Mesenteric fat pad (tissue), 1 donor: ENCODE measurements at regions not wholly inside any gene's neighbourhood (a gene's known extent, or its start where the extent isn't known, plus 50 kb on each side); places are given as distances from the start of the nearest gene placed in this dataset.

ENCODE experiments used
- DNase-seq: peaks from one replicate; pipeline ENCODE4 v3.0.0-alpha.2; 2020; ENCODE audit warnings: low spot score
- donor health status: DM: yes; HTN: yes; CAD: no.

DNA sequence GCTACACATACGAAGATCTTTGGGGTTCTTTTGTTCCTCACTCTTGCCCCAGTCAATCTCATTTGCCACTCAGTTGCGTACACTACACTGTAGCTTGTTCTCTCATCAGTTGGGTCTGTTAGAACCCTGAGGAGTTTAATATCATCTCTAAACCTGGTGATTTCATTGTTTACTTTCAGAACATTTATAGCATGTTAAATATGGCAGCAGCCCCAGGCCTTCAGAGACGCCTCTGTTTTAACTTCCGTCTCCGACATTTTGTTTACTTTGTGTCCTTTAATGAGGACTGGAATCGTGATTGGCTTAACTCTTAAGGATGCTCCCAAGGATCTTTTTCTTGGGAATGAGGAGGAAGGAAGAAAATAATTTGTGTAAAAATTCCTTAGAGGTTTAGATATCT lies 510.1 kb downstream of the NR2F1-AS1 start:
- no peak for DNase-seq

DNA sequence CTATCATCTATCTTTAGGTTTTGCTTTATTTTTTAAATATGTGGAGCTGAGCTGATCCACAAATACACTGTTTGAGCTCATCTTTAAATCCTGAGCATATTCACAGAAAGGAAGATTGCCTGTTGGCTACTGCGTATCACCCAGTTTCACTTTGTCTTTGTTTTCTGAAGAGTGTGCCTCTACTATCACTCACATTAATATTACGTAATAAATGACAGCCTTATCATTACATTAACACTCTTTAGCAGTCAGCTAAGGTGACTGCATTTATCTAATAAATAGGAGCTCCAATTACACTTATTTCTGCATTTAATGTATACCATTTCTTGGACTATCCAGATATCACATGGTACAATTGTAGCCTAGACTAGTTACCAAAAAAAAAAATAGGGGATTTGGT lies 511.7 kb downstream of the NR2F1-AS1 start:
- DNase-seq: no peak

DNA sequence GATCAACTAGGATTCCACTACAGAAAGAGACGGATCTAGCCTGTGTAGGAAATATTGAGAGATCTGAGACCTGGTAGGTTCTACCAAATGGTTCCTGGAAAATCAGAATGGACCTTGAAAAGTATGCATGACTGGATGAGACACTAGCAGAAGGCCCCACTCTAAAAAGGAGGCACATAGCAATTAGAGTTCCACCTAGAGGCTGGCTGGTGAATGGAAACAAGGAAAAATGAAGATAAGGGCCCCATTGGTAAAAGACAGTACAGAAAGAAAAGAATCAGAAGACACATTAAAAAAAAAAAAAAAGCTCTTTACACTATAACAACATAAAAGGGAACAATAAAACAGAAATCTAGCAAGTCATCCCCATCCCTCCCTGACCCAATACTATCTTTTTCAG lies 518.5 kb downstream of the NR2F1-AS1 start:
- DNase-seq: no peak

DNA sequence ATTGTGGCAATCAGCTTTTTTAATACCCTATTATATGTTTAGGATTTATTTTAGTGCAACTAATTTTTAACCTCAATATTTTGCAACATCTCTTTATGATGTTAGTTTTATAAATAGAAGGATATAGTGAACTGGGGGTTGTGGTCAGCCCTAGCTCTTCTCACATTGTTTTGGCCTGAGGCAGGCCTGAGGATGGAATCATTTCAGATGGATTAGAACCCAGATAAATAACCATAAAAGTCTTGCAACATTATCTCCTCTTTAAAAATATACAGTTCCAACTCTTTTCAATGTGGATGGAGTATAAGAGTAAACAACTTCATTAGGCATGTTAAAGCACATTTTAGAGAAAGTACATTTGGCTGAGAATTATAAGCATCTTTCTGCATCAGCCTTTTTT lies 522.7 kb downstream of the NR2F1-AS1 start:
- no peak for DNase-seq

DNA sequence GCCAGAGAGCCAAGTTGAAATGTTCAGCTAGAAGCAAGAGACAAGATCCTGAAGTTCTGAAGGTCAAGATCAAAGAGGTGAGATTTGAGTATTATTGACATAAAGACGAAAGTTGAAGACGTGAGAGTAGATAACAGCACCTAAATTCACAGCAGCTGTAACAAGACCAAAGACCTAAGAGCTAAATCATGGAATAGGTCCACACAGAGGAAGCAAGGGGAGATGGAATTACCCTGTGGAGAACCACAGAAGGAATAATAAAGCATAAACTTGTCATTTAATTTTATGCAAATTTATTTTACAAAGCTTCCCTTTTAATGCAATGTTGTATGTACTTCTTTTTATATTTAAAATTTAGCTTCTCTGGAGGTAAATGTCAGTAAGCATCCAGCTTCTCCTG lies 523.7 kb downstream of the NR2F1-AS1 start:
- DNase-seq: no peak

DNA sequence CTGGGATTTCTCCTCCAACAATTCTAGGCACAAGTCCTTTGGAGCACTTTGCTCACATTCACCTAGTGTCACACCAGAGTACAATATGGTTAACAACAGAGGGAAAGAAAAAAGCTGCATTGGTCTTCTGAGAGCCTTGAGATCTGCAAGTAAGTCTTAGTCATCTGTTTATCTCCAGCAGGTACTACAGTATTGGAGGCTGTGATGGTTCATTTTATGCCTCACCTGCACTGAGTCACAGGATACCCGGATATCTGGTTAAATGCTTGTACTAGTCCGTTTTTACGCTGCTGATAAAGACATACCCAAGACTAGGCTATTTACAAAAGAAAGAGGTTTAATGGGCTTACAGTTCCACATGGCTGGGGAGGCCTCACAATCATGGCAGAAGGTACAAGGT lies 525.0 kb downstream of the NR2F1-AS1 start:
- no peak for DNase-seq

DNA sequence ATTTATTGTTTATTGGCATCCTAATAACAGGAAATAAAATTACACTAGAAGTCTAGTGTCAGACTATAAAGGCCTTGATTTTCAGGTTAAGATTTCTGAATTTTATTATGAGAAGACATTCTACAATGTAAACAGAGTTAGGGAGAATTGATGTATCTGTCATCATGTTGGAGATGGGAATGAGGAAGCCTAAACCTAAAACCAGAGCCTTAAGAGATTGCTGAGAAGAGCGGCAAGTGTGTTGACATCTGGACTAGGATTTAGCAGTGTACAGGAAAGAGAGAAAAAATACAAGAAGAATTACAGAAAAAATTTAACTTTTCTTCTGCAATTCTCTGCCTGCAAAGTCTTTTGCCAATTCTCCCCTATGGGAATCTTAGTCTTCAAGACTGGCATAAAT lies 525.5 kb downstream of the NR2F1-AS1 start:
- DNase-seq: no peak

DNA sequence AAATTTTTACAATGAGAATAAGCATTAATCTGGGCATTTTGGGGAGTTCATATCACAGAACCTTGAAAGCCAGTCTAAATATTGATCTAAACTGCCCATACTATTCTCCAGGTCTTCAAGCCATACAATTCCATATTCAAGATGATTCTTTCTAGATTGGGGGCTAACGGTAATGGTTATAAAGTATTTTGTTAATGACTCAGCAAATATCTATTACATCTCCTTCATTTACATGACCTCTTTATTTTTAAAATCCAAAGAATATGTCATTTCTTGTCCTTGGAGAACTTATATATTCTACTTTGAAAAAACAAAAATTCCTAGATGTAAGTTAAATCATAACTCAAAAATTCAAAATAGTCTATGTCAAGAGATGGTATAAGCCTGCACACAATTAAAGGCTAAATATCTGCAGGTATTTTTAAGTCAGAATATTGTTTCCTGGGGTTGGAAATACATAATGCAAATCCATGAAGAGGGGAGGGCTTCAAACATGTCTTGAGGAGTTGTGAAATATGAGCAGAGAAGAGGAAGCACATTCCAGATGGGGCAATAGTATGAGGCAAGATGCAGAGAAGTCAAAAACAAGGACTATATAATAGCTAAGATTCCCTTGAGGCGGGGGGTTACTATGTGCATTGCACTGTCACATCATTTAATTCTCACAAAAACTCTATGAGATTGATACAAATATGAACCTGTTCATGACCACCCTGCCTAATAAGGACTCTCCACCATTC lies 526.4 kb downstream of the NR2F1-AS1 start:
- no peak for DNase-seq

DNA sequence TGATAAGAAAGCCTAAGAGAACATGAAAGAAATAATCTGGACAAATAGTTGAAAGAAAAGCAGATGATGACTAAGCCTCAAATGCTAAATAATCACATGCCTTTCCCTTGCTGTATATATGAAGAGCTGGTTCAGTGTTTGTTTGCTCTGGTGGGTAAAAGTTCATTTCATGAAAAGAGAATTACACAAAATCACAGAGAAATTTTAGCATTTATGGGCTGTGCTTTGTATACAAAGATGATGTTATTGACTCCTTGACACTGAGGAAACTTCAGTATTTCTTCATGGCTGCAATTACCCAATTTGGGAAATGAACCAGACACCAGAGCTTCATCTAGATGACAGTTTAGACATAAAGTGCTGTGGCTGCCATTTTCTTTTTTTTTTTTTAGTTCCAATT lies 527.2 kb downstream of the NR2F1-AS1 start:
- DNase-seq: no peak

DNA sequence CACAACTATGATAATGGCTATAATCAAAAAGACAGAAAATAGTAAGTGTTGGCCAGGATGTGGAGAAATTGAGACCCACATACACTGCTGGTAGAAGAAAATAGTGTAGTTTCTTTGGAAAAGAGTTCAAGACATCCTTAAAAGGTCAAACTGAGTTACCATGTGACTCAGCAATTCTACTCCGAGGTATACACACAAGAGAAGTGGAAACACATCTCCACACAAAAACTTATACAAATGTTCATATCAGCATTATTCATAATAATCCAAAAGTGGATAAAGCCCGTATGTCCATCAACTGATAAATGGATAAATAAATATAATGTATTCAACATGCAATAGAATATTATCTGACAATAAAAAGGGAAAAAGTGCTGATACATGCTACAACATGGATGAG lies 532.2 kb downstream of the NR2F1-AS1 start:
- no peak for DNase-seq

DNA sequence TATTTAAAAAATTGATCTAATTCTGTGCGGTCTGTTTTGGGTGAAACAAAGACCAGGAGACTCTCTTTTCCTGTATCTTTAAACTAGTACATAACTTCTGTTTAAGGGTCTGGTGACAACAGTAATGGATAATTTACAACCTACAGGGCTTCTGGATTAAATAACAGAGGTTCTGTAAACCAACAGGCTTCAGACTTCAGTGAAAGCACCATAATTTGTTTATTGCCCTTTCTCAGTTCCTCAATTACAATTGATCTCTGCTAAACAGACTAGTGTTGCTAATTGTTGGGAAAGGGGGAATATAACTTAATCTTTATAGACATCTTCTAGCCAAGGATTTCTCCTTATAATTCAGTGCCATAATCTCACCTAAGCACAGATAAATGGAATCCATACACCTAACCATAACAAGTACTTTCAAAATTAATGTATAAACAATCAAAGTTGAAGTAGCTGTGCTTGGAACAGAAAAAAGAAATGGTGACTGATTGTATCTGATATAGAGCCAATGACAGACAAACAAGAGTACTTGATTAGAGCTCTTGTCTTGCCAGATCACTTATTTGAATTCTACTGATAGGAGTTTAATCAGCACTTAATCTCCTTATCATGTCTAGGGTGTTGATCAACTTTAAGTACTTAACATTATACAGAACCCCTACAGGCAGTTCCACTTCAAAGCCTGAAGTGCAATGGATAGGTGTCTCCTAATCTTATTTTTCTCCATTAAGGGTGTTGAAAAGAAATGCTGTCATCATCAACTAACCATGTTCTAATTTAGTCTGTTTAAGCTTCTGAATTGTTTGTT lies 536.0 kb downstream of the NR2F1-AS1 start:
- DNase-seq: no peak

DNA sequence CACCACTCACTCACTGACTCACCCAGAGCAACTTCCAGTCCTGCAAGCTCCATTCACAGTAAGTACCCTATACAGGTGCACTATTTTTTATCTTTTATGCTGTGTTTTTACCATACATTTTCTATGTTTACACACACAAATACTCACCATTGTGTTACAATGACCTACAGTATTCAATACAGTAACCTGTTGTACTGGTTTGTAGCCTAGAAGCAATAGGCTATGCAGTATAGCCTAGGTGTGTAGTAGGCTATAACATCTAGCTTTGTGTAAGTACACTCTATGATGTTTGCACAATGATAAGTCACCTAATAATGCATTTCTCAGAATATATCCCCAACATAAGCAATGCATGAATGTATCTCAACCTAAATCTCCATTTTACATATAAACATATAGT lies 541.1 kb downstream of the NR2F1-AS1 start:
- no peak for DNase-seq

DNA sequence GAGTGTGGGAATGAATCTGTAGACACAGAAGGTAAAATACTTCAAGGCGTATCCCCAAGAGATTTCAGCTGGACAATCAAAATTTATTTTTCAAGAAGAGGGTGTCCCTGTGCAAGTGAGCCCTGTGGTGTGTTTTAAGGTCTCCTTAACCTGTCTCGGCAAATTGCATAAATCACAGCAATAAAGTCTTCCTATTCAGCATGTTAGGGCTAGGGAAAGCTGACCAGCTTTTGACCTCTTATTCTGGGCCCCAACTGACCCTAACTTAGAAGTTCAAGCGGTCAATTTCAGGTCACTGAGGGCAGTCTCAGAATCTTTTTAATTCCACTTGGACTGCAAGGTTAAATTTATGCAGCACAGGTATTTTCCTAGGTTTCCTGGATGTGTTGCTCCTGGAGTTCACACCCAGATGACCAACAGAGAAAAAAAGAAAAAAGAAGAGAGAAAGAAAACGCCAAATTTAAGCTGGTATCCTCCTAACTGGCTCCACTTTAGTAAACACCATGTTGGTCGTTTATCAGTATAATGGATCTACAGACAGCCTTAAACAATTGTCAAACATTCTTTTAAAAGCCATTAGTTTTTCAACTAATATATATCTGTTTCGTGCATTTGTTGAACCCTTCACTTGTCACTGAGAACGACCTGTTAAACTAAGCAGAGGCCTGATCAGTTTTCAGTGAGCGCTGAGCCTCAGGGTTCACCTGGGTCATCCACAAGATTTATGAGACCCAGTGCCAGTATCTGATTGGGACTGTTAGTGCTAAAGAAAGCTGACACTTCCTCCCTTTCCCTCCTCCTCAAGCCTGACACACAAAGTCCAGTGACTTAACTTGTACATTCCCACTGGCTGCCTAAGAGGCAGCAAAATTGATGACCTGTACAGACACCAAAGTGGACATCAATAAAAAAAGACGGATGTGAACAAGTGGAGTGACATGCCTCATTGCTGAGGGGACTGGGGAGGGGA lies 546.1 kb downstream of the NR2F1-AS1 start:
- DNase-seq: no peak

DNA sequence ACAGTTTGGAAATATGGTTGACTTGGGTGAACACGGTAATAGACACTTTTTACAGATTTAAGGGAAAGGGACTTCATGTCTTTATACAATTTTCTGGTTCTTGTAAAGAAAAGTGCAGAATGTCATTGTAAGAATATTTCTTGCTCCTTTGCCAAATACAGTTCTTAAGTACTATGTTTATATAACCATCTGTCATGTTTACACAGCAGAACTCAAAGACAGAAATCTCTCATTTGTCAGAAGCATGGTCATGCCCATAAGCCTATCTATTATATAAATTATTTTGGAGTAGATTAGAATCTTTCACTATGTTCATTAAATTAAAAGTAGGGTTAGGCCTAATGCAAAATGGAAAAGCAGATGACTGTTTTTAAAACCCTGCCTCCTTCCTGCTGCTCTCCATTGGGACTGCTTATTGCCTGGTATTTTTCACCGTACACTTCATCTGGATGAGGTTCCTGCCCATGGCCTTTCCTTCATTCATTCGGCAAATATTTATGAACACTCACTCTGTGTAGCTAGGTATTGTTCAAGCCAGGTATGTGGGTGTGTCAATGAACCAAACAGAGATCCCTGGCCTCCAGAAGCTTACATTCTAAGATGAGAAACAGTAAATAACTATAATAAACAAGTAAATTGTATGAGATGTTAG lies 558.1 kb downstream of the NR2F1-AS1 start:
- no peak for DNase-seq

DNA sequence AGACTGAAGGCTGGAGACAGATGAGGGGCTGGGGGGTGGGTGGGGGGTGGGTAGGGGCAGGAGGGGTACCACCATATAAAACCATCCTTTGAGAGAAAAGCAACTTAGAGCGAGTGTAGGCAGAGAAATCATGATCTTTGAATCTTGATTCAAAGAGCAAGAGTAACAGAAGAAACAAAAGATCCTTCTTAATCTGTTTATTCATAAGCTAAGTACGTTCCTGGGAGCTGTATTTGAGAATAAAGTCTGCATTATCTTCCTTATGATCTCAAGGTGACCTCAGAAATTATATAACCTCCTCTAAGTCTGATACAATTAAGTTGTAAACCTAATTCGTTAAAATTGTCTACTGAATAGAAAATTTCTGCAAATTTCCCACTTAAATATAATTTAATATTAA lies 558.8 kb downstream of the NR2F1-AS1 start:
- DNase-seq: no peak

DNA sequence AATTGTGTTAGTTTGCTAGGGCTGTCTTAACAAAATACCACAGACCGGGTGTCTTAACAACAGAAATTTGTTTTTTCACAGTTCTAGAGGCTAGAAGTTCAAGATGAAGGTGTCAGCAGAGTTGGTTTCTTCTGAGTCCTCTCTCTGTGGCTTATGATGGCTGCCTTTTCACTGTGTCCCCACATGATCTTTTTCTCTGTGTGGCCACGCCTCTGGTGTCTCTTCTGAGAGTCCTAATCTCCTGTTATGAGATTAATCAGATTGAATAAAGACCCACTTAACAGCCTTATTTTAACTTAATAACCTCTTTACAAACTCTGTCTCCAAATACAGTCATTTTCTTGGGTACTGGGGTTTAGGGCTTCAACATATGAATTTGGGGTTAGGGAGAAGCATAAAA lies 561.1 kb downstream of the NR2F1-AS1 start:
- no peak for DNase-seq

DNA sequence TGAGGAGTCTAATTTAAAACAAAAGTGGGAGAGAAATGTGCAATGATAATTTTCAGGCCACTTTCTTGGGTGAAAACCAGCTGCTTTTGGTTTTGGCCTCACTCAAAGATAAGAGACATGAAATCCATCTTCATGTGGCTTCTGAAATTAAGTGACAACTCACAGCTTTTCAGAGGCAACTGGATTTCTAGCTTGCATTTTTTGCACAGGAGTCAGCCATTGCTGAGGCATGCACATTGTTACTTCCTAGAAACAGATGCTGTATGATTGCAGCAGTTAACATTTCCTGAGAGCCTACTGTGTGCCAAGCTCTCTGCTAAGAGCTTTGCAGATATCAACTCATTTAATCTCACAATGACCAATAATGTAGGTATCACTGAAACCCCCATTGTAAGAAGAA lies 562.6 kb downstream of the NR2F1-AS1 start:
- no peak for DNase-seq

DNA sequence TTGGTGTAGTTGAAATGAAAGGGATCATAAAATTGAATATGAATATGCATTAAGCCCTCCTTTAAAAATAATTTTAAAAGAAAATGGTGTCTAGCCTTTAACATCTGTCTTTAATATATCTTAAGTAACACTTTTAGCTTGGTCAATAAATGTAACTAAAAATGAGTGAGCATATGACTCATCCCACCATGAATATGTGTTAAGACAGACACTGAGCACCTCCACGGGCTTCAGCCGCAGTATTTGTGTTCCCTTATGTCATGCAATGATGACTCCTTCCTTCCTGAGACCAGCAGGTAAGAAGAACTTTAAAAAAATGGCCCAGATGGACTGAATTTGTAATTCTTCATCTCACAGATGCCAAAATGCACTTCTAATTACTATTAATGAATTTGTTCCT lies 563.2 kb downstream of the NR2F1-AS1 start:
- no peak for DNase-seq

DNA sequence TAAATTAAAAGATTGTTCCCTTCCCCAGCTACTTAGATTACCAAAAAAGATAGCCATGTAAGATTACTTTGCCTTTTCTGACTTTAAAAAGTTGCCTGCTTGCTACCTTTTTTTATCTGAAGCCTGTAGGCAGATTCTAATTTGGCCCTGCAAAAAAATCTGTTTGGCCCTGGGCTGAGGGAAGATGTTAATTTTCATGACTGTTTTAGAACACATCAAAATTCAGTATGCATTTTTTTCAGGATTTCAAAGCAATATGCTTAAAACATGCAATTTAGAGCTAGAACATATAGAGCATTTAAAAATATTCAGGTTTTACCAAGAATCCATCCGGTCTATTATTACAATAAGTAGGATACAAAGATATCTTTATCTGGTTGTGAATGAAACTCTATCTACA lies 563.6 kb downstream of the NR2F1-AS1 start:
- no peak for DNase-seq

DNA sequence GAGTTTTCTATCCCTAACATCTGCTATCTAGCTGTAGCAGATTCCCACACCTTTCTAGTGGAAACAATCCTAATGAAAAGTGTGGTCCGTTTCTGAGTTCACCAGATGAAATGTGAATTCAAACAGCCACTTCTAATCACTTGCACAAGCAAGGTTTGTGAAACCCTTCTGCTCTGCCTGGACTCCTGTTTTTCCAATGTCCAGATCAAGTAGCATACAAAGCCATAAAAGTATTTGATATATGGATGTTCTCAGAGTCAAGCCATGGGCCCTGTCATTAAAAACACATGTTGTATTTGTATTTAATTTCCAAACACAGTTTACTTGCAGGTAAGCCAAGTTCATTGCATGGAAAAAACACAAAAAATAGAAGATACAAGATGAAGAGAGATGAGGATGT lies 570.4 kb downstream of the NR2F1-AS1 start:
- no peak for DNase-seq

DNA sequence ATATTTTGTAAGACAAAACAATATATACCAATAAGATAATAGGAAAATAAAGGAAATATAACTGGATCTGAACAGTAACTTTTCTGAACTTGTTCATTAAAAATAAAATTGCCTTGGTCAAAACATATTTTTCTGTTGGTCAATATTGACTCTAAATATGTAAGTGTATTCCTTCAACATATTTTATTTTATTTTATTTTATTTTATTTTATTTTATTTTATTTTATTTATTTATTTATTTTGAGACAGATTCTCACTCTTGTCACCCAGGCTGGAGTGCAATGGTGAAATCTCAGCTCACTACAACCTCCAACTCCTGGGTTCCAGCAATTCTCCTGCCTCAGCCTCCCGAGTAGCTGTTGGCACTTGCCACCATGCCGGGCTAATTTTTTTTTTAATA lies 571.0 kb downstream of the NR2F1-AS1 start:
- no peak for DNase-seq
